ENCODE measurements at regions not wholly inside any gene's neighbourhood (a gene's known extent, or its start where the extent isn't known, plus 50 kb on each side); places are given as distances from the start of the nearest gene placed in this dataset.
"Not testable (repeated sequence)": the region's sequence is repeated elsewhere in the genome, so short reads cannot be mapped to it uniquely, and the experiment has no call there.

GRCh38 chr5:110258460-110259216 is 467.8 kb downstream of the TMEM232 start:
- no peak for DNase-seq

DNA sequence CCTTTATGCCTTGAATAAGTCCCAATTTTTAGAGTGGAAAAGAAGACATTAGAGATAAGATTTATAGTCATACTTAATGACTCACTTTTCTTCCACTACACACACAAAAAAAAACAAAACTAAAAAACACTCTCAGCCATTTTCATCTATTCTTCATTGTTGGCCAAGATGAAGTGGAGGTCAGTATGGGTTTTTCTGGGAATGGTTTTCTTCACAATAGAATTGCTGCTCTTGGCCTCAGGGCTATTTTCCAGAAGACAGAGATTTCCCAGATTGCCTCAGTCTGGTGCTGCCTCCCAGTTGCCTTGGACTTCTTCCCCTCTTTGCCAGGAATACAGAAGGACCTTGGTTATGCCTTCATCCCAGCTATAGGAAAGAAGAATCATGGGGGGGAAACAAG is 463.7 kb downstream of the TMEM232 start:
- no peak for DNase-seq

- DNase-seq: no peak
Measured at GRCh38 chr5:110264661-110265060, 461.8 kb downstream of the TMEM232 start.

DNA sequence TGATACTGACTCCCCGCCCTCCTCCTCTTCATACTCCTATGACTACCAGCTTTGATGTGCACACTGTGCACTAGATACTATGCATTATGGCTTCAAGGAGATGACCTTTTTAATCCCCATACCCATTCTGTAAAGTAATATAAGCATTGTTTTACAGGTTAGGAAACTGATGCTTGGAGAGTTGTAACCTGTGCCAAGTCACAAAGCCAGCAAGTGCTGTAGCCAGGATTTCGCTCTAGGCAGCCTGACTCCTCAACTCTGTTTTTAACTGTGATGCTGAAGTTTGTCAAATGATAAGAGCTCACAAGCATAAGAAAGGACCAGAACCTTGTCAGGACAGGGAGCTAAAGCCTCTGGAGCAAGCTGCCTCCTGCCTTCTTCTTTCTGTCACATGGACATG is 461.3 kb downstream of the TMEM232 start:
- no peak for DNase-seq

GRCh38 chr5:110267714-110268113 is 458.8 kb downstream of the TMEM232 start:
- no peak for DNase-seq

DNA sequence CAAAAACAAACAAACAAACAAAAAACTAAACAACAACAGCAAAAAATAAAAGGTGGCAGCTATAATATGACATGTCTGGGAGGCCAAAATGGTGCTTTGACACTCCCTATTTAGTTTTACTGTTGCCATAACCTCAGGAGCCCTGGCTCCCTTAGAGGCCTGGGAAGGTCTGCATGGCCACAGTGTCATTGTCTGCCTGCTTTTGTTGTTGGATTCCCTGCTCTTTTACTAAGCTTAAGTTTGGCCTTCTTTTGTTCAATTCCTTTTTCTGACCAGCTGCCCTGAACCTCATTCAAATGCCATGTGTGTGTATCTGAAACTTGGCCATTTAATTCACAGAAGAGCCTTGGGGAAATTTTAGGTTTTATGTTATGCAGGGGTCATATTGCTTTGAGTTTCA is 458.2 kb downstream of the TMEM232 start:
- no peak for DNase-seq

DNA sequence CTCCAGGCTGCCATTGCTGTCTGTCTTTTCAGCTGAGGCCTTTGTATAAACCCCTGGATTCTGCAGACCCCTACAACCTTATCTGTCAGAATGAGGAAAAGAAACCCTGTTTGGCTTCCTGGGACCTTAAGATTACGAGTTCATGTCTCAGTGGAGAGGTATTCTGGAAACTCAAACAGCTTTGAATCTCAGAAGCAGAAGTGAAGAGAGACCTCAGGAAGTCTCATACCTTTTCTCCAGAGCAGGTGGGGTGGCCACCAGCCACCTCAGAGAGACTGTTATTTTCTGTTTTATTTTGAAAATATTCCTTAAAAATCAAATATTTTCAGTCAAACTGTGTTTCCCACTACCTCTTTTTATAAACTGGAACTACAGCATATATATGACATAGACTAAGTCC is 457.5 kb downstream of the TMEM232 start:
- no peak for DNase-seq

- no peak for DNase-seq
Measured at GRCh38 chr5:110269478-110270142, 456.9 kb downstream of the TMEM232 start.

DNA sequence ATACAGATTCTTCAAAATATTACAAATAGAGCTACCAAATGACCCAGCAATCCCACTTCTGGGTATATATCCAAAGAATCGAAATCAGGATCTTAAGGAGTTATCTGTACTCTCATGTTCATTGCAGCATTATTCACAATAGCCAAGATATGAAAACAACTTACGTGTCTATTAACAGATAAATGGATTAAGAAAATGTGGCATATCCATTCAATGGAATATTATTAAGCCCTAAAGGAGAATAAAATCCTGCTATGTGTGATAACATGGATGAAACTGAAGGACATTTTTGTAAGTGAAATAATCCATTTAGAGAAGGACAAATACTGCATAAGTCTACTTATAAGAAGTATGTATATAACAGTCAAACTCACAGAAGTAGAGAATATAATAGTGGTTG is 450.6 kb downstream of the TMEM232 start:
- DNase-seq: no peak

DNA sequence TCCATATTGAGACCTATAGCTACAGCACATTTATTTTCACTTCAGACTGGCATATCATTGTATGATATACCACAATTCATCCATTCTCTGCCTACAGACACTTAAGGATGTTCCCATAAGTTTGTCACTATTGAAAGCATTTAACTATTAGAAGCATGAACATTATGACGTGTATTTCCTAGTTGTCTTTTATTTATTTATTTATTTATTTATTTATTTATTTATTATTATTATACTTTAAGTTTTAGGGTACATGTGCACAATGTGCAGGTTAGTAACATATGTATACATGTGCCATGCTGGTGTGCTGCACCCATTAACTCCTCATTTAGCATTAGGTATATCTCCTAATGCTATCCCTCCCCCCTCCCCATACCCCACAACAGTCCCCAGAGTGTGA is 448.0 kb downstream of the TMEM232 start:
- not testable (repeated sequence) for DNase-seq

DNA sequence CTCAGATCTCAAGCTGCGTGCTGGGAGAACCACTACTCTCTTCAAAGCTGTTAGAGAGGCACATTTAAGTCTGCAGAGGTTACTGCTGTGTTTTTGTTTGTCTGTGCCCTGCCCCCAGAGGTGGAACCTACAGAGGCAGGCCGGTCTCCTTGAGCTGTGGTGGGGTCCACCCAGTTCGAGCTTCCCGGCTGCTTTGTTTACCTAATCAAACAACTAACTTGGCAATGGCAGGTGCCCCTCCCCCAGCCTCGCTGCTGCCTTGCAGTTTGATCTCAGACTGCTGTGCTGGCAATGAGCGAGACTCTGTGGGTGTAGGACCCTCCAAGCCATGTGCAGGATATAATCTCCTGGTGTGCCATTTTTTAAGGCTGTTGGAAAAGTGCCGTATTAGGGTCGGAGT is 442.4 kb downstream of the TMEM232 start:
- DNase-seq: not testable (repeated sequence)

DNA sequence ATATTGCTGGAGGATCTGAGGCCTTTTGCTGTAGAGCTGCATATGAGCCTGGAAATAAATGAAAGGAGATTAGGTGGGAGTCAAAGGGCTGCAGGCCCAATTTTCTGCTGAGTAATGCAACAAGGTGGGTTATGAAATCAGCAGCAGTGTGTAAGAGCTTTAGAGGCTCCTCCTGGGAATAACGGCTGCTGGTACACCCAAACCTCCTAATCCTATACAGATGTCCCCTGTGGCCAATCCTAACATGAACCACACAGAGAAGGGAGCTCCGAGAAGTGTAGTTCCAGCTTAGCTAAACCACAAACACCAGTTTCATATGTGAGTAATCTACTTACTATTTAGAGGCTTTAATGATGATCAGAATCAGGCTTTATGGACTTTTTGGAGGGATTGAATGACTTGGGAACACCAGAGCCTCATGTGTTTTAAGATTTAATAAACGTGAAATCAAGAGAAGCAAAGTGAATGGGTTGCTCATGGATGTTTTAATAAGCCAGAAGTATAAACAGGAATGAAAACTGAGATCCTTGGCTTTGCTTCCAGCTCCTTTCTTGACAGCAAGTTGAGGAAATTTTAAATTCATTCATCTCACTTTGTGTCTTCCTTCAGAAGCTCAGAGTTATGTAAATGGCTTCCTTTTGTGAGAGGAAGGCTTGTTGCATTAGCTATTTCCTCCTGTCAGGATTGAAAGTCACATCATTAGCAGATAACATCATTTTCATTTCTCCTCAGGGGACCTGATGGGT is 437.5 kb downstream of the TMEM232 start:
- no peak for DNase-seq

DNA sequence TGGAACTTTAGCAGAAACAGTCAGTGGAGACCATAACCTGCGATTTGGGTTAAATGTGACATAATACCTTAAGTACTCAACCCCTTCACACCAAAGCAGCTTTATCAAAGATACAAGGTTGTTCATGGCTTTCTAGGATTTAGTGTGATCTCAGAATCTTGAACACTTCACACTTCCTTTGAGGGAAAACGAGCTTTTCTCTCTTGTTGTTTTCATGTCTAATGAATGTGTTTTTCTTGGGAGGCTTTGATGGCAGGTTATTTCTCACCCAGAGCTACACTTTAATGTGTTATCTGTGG is 437.0 kb downstream of the TMEM232 start:
- no peak for DNase-seq

- no peak for DNase-seq
Measured at GRCh38 chr5:110290542-110290941, 435.9 kb downstream of the TMEM232 start.

GRCh38 chr5:110294281-110294680 is 432.2 kb downstream of the TMEM232 start:
- no peak for DNase-seq

- DNase-seq: no peak
Measured at GRCh38 chr5:110297152-110297670, 429.3 kb downstream of the TMEM232 start.

DNA sequence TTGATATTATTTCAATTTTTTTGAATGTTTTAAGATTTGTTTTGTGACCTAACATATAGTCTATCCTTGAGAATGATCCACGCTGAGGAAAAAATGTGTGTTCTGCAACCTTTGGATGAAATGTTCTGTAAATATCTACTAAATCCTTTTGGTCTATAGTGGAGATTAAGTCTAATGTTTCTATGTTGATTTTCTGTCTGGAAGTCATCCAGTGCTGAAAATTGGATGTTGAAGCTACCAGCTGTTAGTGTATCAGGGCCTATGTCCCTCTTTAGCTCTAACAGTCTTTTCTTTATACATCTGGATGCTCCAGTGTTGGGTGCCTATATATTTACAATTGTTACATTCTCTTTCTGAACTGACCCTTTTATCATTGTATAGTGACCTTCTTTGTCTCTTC is 422.3 kb downstream of the TMEM232 start:
- DNase-seq: no peak

GRCh38 chr5:110306650-110307049 is 419.8 kb downstream of the TMEM232 start:
- DNase-seq: no peak

- DNase-seq: no peak
Measured at GRCh38 chr5:110309222-110309621, 417.2 kb downstream of the TMEM232 start.

DNA sequence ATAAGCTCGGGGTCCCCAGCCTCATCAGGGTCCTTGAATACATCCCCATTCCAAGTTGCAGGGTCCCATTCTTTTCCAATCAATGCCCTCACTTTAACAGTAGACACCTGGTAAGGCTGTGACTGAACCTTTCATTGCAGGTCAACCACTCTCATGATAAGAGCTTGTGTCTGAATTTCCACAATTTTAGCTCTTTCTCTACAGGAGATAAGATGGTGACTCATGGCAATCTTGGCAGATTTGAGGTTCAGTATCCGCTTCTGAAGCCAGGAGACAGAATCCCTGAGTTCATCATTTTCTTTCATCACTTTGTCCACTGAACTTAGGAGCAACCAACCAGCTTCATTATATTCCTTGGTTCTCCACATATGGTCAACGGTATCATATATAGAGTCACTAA is 409.9 kb downstream of the TMEM232 start:
- not testable (repeated sequence) for DNase-seq

GRCh38 chr5:110321117-110321516 is 405.4 kb downstream of the TMEM232 start:
- no peak for DNase-seq

DNA sequence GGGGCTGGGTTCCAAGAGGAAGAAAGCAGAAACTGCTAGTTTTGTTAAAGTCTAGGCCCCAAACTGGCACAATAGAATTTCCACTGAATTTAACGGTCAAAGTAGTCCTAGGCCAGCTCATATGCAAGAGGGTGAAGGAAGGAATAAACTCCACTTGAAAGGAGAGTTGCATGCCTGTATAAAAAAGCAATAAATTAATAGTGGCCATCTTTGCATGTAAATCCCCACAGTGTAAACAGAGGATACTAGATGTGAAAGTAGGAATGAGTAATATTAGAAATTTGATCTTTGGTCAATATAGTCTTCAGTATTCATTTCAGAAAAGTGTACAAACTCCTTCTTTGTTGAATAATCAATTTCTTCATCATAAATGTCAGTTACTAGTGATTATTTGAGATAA is 403.1 kb downstream of the TMEM232 start:
- DNase-seq: no peak

DNA sequence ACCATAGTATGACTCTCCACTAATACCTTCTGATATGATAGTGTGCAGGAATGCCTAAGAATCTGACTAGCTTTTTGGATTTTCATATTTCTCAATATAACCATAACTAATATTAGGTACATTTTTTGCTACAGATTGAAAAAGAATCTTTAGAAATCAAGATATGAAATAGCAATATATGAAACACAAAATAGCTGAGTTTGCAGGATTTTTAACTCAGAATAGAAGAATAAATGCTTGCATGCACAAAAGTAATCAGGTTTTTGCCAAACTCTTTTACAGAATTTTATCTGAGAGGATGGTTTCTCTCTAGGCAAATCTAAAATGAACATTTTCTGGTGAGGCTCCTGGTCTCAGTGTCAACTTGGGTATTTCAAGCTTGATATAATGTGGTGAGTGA is 402.6 kb downstream of the TMEM232 start:
- no peak for DNase-seq

DNA sequence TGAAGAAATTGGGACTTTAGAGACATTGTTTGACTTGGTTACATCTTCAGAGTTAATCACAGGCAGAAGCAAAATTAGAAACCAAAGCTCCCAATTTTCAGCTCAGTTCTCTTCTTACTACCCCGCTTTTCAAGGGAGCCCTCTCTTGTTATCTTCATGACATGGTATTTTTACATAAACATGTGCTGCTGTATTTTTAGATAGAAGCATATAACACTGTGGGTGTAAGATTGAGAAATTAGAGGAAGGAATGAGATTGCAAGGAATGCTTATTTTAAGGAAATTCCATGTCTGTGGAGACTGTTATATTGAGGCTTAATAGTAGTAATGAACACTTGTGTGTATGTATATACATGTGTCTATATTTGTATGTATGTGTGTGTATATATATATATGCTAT is 401.6 kb downstream of the TMEM232 start:
- DNase-seq: no peak
